Caco-2 (cell line): ENCODE measurements at regions not wholly inside any gene's neighbourhood (a gene's known extent, or its start where the extent isn't known, plus 50 kb on each side); places are given as distances from the start of the nearest gene placed in this dataset.
"Not testable (repeated sequence)": the region's sequence is repeated elsewhere in the genome, so short reads cannot be mapped to it uniquely, and the experiment has no call there.

Source experiments
- BruUV-seq: library from RNA; stranded (reverse); fragments of 400-500 nt; replicated peaks from 2 replicates; lab custom pipeline; 2021; lab: Mats Ljungman, UMichigan
- CTCF ChIA-PET: fragments of 300-600 bp; sonication (Branson Sonifier 250); formaldehyde crosslinking; loops from one replicate; lab custom pipeline; 2022; ENCODE audit warnings: antibody characterized with exemption; lab: Charles Lee
- POLR2A ChIA-PET: fragments of 300-600 bp; sonication (Branson Sonifier 250); formaldehyde crosslinking; loops from one replicate; lab custom pipeline; 2022; ENCODE audit warnings: antibody characterized with exemption; lab: Charles Lee
- DNase-seq, 2 experiments: peaks; one replicate each; pipeline versions ENCODE4 v3.0.0 to v3.0.0-alpha.2; 2020 to 2022
- H3K27me3 ChIP-seq: replicated peaks from 2 replicates; pipeline ENCODE4 v1.6.0; 2011; ENCODE audit warnings: low read length; ENCODE audit not compliant: control insufficient read depth, insufficient read depth
- H3K36me3 ChIP-seq: 2 replicates; pipeline ENCODE4 v1.5.1; 2011; ENCODE audit warnings: low read length; ENCODE audit not compliant: control insufficient read depth, insufficient read depth
- H3K4me1 ChIP-seq: fragments of 250-450 bp; sonication (Bioruptor Pico); 2 replicates; pipeline ENCODE4 v1.5.1; 2020; ENCODE audit warnings: mild to moderate bottlenecking
- H3K4me3 ChIP-seq: 2 replicates; pipeline ENCODE4 v1.5.1; 2011; ENCODE audit warnings: low read depth, mild to moderate bottlenecking, control low read depth, low read length
- H3K9me3 ChIP-seq: fragments of 250-450 bp; sonication (Bioruptor Pico); 2 replicates; pipeline ENCODE4 v1.5.1; 2020; ENCODE audit warnings: mild to moderate bottlenecking, moderate library complexity
- H3K27ac Mint-ChIP-seq: one replicate; pipeline ENCODE4 v1.8.0; 2022; ENCODE audit warnings: mixed read lengths; ENCODE audit not compliant: unreplicated experiment
- H3K27me3 Mint-ChIP-seq: one replicate; pipeline ENCODE4 v1.8.0; 2022; ENCODE audit warnings: mixed read lengths; ENCODE audit not compliant: insufficient read depth, unreplicated experiment
- H3K36me3 Mint-ChIP-seq: one replicate; pipeline ENCODE4 v1.8.0; 2022; ENCODE audit warnings: mild to moderate bottlenecking, mixed read lengths; ENCODE audit not compliant: insufficient read depth, unreplicated experiment
- H3K4me1 Mint-ChIP-seq: one replicate; pipeline ENCODE4 v1.8.0; 2022; ENCODE audit warnings: low read depth, mixed read lengths; ENCODE audit not compliant: unreplicated experiment
- H3K4me3 Mint-ChIP-seq: one replicate; pipeline ENCODE4 v1.8.0; 2022; ENCODE audit warnings: mild to moderate bottlenecking, moderate library complexity, mixed read lengths; ENCODE audit not compliant: unreplicated experiment
- H3K9me3 Mint-ChIP-seq: one replicate; pipeline ENCODE4 v1.8.0; 2022; ENCODE audit warnings: mixed read lengths; ENCODE audit not compliant: unreplicated experiment
- CTCF ChIP-seq, 2 experiments: fragments of 200-600 bp in 1 of 2; IDR thresholded peaks; 1 replicate in 1 of 2; 2 replicates in 1 of 2; pipeline versions ENCODE4 v1.5.1 to v1.8.0; 2011 to 2022; ENCODE audit warnings: antibody characterized with exemption in 1 of 2, control low read depth in 1 of 2, inconsistent platforms in 1 of 2, low read depth in 1 of 2, low read length in 1 of 2, mild to moderate bottlenecking in 1 of 2, moderate library complexity in 1 of 2; ENCODE audit not compliant: insufficient read depth in 1 of 2, severe bottlenecking in 1 of 2, unreplicated experiment in 1 of 2
- intact Hi-C: fragments of 100-400 bp; cut with micrococcal nuclease; formaldehyde crosslinking; loops from one replicate; pipeline ENCODE4 v1.10.0; 2022; ENCODE audit not compliant: unreplicated experiment

GRCh38 chrX:40788698-40789097 lies 53.4 kb upstream of the MED14 start:
- H3K4me3 ChIP-seq, H3K27ac Mint-ChIP-seq, intact Hi-C loops, H3K36me3 ChIP-seq, BruUV-seq, H3K9me3 Mint-ChIP-seq, H3K27me3 Mint-ChIP-seq, H3K9me3 ChIP-seq, DNase-seq, H3K36me3 Mint-ChIP-seq, H3K4me3 Mint-ChIP-seq, H3K4me1 ChIP-seq, H3K27me3 ChIP-seq, POLR2A ChIA-PET, H3K4me1 Mint-ChIP-seq: not testable (repeated sequence)
- CTCF ChIA-PET = interaction anchor here (0.6 kb wide), 1 partner anchor 453 kb away, joined by 4 read pairs; no protein-coding TSS in a partner anchor

GRCh38 chrX:40792433-40792832 lies 57.1 kb upstream of the MED14 start:
- Histone ChIP-seq H3K27me3 (no peaks in the 10 kb centered on the region), H3K4me3 (no peak overlapping the region), H3K4me1 (no peaks in the 10 kb centered on the region), H3K9me3 (no peaks in the 10 kb centered on the region), H3K36me3 (no peaks in the 10 kb centered on the region)
- no peak for DNase-seq
- Mint-ChIP-seq H3K36me3 (no peaks in the 10 kb centered on the region), H3K4me1 (no peaks in the 10 kb centered on the region), H3K9me3 (peaks cover 6% of the 10 kb centered on the region), H3K4me3 (no peak overlapping the region), H3K27ac (no peak overlapping the region), H3K27me3 (peaks cover 3% of the 10 kb centered on the region)
- TF ChIP-seq CTCF (IDR thresholded peaks at IDR 0.05; ENCODE audit: insufficient read depth in 1 of 2, low read depth in 1 of 2, low read length in 1 of 2, severe bottlenecking in 1 of 2, unreplicated experiment in 1 of 2) = no peak
- ChIA-PET CTCF (no interaction called here), POLR2A (no interaction called here)
- intact Hi-C loops = no loop called here
- no TSS peak for BruUV-seq

GRCh38 chrX:40794829-40795130 lies 59.4 kb upstream of the MED14 start:
- H3K27ac Mint-ChIP-seq, CTCF ChIA-PET, H3K9me3 ChIP-seq, H3K36me3 ChIP-seq, POLR2A ChIA-PET, H3K4me3 Mint-ChIP-seq, H3K4me1 ChIP-seq, BruUV-seq, H3K36me3 Mint-ChIP-seq, H3K27me3 Mint-ChIP-seq, DNase-seq, H3K9me3 Mint-ChIP-seq, H3K4me1 Mint-ChIP-seq, H3K27me3 ChIP-seq, H3K4me3 ChIP-seq: not testable (repeated sequence)
- intact Hi-C loops = loop anchor here (1.0 kb wide), 1 partner anchor 143 kb away; no protein-coding TSS in a partner anchor

GRCh38 chrX:40799745-40800144 lies 64.4 kb upstream of the MED14 start:
- H3K9me3 ChIP-seq, BruUV-seq, H3K4me1 ChIP-seq, H3K9me3 Mint-ChIP-seq, POLR2A ChIA-PET, H3K36me3 ChIP-seq, H3K27ac Mint-ChIP-seq, H3K4me3 ChIP-seq, H3K4me3 Mint-ChIP-seq, H3K27me3 ChIP-seq, H3K36me3 Mint-ChIP-seq, H3K4me1 Mint-ChIP-seq, CTCF ChIA-PET, intact Hi-C loops, DNase-seq, H3K27me3 Mint-ChIP-seq: not testable (repeated sequence)
